ENCODE measurements at regions not wholly inside any gene's neighbourhood (a gene's known extent, or its start where the extent isn't known, plus 50 kb on each side); places are given as distances from the start of the nearest gene placed in this dataset.

DNA sequence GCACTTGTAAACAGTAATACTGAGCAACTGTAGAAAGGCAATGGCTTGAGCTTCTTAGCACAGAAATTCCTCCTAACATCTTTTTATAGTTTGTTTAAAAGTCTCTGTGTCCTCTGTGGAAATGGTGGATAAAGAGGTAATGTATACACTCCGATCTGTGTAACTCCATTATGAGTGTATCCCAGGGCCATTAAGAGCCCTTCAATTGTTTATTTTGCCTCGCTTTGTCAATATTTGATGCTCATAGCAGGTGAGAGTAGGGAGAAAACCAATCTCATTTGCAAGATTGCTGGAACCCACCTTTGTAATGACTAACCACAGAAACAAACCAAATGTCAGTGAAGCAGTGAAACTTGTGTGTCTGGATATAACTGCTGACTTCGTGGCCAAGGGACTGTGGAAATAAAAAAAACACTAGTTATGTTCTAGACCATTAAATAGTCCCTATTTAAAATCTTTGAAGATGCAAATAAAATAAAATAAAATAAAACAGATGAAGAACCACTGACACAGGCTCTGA is 598.2 kb upstream of the BOD1L1 start:
- no peak for DNase-seq (ENCODE audit: low spot score)
- Histone ChIP-seq H3K9me3 (ENCODE audit: control insufficient read depth in 4 of 4, low read length in 3 of 4) (no peaks in the 10 kb centered on the region), H3K9ac (ENCODE audit: low read depth in 1 of 2, low read length in 2 of 2) (no peak overlapping the region), H3K4me1 (ENCODE audit: control insufficient read depth in 4 of 4, insufficient read depth in 4 of 4, low read length in 3 of 4) (no peaks in the 10 kb centered on the region), H3K4me3 (ENCODE audit: low read depth in 1 of 3, low read length in 3 of 3) (no peak overlapping the region), H3K27ac (ENCODE audit: low read depth in 1 of 2, low read length in 2 of 2) (no peak overlapping the region), H3K27me3 (ENCODE audit: control insufficient read depth in 4 of 4, insufficient read depth in 4 of 4, low read length in 3 of 4) (no peaks in the 10 kb centered on the region), H3K36me3 (ENCODE audit: control insufficient read depth in 4 of 4, insufficient read depth in 3 of 4, low read depth in 1 of 4, low read length in 3 of 4) (no peaks in the 10 kb centered on the region)
- WGBS: 51% methylated on average over 3 of the region's 3 CpGs
- TF ChIP-seq, protein P1, sequence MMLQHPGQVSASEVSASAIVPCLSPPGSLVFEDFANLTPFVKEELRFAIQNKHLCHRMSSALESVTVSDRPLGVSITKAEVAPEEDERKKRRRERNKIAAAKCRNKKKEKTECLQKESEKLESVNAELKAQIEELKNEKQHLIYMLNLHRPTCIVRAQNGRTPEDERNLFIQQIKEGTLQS (IDR thresholded peaks at IDR 0.05): no peak
- no peak for TF ChIP-seq JUND (IDR thresholded peaks at IDR 0.05)
- TF ChIP-seq RAD21 (IDR thresholded peaks at IDR 0.05): no peak
- TF ChIP-seq FOXA1 (IDR thresholded peaks at IDR 0.05): no peak

DNA sequence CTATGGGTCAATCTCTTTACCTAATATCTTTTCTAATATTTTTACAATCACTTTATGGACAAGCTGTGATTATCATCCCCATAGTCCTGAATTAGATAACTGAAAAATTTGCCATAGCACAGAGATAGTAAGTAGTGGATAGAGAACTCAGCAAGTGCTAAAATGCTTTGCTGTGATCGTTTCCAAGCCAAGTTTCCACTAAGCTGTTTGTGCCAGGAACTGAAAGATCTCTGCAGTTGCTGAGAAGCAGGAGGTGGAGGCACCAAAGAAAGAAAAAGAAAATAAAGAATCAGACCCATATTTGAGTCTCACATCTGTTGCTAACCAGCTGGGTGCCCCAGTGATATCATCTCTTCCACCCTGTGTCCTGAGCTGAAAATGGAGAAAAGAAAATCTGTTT is 605.6 kb upstream of the BOD1L1 start:
- WGBS: 49% methylated on average over 1 of the region's 1 CpG
- no peaks in the 10 kb centered on the region for H3K36me3 ChIP-seq (ENCODE audit: control insufficient read depth in 4 of 4, insufficient read depth in 3 of 4, low read depth in 1 of 4, low read length in 3 of 4)
- H3K27me3 ChIP-seq (ENCODE audit: control insufficient read depth in 4 of 4, insufficient read depth in 4 of 4, low read length in 3 of 4): no peaks in the 10 kb centered on the region
- H3K27ac ChIP-seq (ENCODE audit: low read depth in 1 of 2, low read length in 2 of 2): no peak overlapping the region
- TF ChIP-seq YY1 (IDR thresholded peaks at IDR 0.05) (no peak), RXRA (IDR thresholded peaks at IDR 0.05) (no peak), CTCF (IDR thresholded peaks at IDR 0.05; ENCODE audit: low read depth, low read length, missing input control) (no peak), HNF4A (conservative IDR thresholded peaks at IDR 0.05) (no peak), EGR1 (IDR thresholded peaks at IDR 0.05; ENCODE audit: low read depth in 2 of 2) (no peak), NR2F2 (IDR thresholded peaks at IDR 0.05) (no peak), GABPA (IDR thresholded peaks at IDR 0.05 in 1 of 2, conservative IDR thresholded peaks at IDR 0.05 in 1 of 2) (no peak), JUND (IDR thresholded peaks at IDR 0.05) (no peak), FOXA2 (IDR thresholded peaks at IDR 0.05) (no peak), SP1 (IDR thresholded peaks at IDR 0.05) (no peak), FOXA1 (IDR thresholded peaks at IDR 0.05) (no peak), TAF1 (conservative IDR thresholded peaks at IDR 0.05) (no peak), RAD21 (IDR thresholded peaks at IDR 0.05) (no peak), MAX (IDR thresholded peaks at IDR 0.05) (no peak), HNF4G (IDR thresholded peaks at IDR 0.05) (no peak)
- TF ChIP-seq, protein P2, sequence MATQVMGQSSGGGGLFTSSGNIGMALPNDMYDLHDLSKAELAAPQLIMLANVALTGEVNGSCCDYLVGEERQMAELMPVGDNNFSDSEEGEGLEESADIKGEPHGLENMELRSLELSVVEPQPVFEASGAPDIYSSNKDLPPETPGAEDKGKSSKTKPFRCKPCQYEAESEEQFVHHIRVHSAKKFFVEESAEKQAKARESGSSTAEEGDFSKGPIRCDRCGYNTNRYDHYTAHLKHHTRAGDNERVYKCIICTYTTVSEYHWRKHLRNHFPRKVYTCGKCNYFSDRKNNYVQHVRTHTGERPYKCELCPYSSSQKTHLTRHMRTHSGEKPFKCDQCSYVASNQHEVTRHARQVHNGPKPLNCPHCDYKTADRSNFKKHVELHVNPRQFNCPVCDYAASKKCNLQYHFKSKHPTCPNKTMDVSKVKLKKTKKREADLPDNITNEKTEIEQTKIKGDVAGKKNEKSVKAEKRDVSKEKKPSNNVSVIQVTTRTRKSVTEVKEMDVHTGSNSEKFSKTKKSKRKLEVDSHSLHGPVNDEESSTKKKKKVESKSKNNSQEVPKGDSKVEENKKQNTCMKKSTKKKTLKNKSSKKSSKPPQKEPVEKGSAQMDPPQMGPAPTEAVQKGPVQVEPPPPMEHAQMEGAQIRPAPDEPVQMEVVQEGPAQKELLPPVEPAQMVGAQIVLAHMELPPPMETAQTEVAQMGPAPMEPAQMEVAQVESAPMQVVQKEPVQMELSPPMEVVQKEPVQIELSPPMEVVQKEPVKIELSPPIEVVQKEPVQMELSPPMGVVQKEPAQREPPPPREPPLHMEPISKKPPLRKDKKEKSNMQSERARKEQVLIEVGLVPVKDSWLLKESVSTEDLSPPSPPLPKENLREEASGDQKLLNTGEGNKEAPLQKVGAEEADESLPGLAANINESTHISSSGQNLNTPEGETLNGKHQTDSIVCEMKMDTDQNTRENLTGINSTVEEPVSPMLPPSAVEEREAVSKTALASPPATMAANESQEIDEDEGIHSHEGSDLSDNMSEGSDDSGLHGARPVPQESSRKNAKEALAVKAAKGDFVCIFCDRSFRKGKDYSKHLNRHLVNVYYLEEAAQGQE (IDR thresholded peaks at IDR 0.05): no peak
- TF ChIP-seq, protein P1 (IDR thresholded peaks at IDR 0.05): no peak
- TF ChIP-seq, protein P3, sequence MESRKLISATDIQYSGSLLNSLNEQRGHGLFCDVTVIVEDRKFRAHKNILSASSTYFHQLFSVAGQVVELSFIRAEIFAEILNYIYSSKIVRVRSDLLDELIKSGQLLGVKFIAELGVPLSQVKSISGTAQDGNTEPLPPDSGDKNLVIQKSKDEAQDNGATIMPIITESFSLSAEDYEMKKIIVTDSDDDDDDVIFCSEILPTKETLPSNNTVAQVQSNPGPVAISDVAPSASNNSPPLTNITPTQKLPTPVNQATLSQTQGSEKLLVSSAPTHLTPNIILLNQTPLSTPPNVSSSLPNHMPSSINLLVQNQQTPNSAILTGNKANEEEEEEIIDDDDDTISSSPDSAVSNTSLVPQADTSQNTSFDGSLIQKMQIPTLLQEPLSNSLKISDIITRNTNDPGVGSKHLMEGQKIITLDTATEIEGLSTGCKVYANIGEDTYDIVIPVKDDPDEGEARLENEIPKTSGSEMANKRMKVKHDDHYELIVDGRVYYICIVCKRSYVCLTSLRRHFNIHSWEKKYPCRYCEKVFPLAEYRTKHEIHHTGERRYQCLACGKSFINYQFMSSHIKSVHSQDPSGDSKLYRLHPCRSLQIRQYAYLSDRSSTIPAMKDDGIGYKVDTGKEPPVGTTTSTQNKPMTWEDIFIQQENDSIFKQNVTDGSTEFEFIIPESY (IDR thresholded peaks at IDR 0.05): no peak
- no peak for DNase-seq (ENCODE audit: low spot score)
- no peaks in the 10 kb centered on the region for H3K9me3 ChIP-seq (ENCODE audit: control insufficient read depth in 4 of 4, low read length in 3 of 4)
- H3K4me3 ChIP-seq (ENCODE audit: low read depth in 1 of 3, low read length in 3 of 3): no peak overlapping the region
- H3K4me1 ChIP-seq (ENCODE audit: control insufficient read depth in 4 of 4, insufficient read depth in 4 of 4, low read length in 3 of 4): no peaks in the 10 kb centered on the region
- no peak overlapping the region for H3K9ac ChIP-seq (ENCODE audit: low read depth in 1 of 2, low read length in 2 of 2)

Data from liver (tissue), 8 donors.